ENCODE measurements at regions not wholly inside any gene's neighbourhood (a gene's known extent, or its start where the extent isn't known, plus 50 kb on each side); places are given as distances from the start of the nearest gene placed in this dataset.
"Not testable (repeated sequence)": the region's sequence is repeated elsewhere in the genome, so short reads cannot be mapped to it uniquely, and the experiment has no call there.

DNA sequence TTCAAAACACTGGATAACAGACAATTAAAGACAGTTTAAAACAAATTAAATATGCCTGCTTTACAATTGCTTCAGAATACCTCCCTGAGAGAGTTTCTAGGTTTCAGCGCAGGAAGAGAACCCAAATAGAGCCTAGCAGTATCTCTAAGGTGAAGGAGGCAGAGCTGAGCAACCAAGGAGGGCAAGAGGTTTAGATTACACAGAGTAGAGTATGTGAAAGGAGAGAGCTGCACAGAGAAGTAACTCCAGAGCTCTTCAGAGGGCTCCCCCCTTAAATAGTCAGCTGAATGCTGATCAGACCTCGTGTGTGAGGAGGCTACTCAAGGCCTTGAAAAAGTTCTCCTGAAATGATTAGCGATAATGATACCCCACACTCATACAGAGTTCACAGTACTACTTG, 386.5 kb upstream of the TCF4 start:
- DNase-seq = no peak

DNA sequence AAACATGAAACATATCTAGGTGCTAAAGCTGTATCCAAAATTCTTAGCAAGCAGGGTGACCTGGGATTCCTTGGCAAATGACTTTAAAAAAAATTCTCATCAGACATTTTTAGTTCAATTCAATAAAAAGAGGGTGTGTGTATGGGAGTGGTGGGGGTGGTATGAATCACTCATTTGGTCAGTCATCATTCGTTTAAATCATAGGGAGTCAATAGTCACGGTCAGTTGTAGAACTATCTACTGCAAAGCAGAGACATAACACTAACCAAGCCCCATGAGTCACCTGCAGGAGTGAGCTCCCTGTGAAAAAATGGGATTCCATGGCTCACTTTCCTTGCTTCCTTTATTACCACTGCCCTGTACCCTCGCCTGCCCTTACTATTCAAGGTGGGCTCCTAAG, 380.6 kb upstream of the TCF4 start:
- no peak for DNase-seq

DNA sequence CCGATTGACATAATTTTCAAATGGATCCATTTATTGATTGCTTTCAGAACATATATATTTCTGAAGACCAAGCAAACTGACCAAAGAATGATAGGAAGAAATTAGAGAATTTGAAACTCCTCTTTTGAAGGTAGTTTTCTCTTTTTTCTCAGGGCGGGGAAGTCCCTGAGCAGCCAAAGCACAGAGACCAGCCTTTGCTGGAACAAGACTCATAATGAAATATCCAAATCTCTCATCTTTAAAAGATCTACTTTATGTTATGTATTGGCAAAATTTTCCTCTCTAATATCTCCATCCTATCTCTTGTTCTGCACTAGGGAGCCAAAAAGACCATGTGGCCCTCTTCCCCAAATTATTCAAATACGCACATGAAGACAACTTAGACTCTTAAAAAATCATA, 379.0 kb upstream of the TCF4 start:
- DNase-seq = no peak

DNA sequence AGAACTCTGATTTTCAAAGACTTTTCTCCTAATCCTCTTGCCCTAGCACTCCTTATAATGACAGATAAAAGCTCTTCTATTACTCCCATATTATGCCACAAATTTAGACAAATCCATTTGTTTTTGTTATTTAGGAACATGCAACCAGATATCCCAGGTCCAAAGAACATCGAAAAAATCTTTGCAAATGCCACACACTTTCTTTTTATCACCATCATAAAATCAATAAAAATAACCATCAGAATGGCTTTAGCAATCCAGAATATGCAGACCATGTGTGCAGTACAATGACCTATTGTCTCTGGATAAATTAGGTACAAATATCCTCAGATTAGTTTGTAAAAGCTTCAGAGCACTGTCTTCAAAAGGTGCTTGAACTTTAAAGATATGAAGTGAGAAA, 376.2 kb upstream of the TCF4 start:
- DNase-seq = no peak

DNA sequence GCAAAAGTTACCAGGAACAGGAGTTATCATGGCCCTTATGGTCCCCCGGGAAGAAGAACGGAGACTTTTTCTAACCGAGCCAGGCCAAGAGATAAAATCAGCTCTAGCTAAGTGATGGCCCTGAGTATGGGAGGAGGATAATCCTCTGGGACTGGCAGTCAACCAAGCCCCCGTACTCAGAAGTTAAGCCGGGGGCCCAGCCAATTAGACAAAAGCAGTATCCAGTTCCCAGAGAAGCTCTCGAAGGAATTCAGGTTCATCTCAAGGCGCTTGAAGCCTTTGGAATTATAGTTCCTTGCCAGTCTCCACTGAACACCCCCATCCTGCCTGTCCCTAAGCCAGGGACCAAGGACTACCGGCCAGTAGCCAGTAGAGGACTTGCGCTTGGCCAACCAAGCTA, 365.3 kb upstream of the TCF4 start:
- no peak for DNase-seq

DNA sequence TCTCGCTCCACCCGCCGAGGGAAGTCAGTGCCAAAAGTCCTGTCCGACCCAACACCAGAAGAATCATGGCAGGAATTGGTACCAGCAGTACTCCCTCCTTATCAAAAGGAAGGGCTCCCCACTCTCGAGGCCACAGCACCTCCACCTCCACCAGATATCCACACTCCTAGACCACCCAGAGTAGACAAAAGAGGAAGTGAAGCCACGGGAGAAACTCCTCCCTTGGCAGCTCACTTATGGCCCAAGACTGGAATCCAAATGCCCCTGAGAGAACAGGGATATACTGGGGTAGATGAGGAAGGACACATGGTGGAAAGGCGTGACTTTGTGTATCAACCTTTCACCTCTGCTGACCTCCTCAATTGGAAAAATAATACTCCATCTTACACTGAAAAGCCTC, 363.7 kb upstream of the TCF4 start:
- not testable (repeated sequence) for DNase-seq

DNA sequence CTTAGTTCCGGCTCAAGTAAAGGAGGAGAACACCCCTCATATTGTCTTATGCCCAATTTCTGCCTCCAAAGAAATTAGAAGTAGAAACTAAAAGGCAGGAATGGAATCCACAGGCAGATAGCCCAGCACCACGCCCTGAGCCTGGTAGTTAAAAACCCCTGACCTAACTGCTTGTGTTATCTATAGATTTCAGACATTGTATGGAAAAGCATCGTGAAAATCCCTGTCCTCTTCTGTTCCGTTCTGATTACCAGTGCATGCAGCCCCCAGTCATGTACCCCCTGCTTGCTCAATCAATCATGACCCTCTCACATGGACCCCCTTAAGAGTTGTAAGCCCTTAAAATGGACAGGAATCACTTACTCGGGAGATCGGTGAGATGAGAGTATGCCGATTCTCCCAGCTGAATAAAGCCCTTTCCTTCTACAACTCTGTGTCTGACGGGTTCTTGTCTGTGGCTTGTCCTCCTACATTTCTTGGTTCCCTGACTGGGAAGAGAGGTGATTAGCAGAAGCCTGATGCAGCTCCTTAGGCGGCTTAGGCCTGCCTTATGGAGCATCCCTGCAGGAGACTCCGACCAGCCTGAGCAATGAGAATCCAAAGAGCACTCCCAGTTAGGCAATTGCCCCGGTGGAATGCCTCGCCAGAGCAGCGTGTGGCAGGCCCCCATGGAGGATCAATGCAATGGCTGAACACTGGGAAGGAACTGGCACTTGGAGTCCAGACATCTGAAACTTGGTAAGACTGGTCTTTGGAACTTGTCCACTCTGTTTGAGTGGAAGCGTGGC, 362.6 kb upstream of the TCF4 start:
- DNase-seq = no peak

DNA sequence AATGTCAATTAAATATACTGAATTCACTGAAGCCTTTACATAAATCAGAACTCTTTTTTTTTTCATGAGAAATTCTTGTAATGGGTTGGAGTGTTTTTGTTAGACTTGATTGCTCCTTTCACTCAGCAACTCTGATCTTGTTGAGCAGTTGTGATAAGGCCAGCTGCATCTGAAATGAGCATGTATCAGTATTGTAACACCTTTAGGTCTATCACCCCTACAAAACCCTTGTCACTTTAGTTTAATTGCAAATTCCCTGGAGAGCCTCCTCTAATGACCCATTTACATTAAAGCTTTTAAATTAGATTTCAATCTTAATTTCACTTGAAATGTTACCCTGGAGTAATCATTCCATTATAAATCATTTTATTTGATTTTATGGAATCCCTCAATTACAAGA, 346.8 kb upstream of the TCF4 start:
- DNase-seq = no peak

DNA sequence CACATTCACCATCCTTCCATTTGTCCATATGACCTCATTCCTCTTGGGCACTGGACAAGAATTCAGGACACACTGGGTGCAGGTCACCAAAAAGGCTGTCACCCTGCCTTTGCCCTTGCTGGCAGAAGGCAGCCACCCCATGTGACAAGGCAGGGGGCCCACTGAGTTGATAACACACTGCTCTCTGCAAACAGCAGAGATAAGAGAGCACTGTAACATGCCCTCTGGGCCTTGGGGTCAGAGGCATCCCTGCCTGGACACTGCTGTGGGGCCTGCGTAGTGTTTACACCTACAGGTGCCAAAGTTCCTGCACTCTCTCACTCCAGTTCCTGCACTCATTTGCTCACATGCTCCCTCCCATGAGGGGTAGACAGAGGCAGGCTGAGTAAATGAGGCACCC, 344.7 kb upstream of the TCF4 start:
- no peak for DNase-seq

DNA sequence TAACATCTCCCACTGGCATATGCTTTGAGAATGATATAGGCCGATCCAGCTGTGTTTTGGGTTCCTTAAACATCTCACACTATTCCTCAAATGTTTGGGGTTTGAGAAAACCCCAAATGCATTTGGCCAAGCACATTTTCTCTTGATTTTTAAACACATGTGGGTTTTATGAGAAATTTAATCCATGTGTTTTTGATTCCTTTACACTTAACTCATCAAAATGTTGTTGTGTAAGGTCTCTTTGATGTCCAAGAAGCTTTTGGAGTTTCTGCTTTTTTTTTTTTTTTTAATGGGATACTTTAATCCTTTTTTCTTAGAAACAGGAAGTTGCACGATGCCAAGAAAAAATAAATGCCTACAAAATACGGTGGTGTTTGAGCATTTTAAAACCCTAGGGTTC, 339.8 kb upstream of the TCF4 start:
- no peak for DNase-seq

DNA sequence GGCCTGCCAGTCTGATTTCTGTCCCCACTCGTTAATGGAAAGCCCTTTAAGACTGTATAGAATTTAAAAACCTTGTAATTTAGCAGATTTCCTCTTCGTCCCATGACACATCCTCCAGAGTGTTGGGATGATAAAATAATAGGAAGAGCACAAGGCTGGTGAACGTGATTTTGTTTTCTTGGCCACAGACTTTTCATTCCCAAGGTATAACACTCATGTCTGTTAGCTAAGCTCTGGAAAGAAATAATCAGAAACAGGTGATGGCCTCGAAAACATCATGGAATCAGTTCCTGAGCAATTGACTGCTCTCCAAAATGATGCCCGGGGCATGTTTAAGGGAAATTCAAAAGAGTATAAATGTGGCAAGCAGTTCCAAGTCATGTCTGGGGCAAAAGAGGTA, 337.8 kb upstream of the TCF4 start:
- no peak for DNase-seq

DNA sequence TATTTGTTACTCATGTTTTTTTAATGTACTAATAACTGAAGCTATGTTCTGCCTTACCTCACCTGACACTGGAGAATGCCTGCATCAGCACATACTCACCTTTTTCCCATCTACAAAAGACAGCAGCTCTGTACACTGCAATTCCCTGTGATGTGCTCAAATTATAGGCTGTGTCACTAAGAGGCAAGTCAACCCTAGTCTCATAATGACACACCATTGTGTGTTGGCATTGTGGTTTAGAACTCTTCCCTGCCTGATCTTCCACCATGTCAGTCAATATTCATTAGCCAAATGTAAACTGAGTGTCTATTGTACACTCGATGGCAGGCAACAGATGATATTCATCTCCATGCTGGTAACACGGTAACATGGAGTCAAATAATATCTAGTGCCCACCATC, 332.1 kb upstream of the TCF4 start:
- DNase-seq = no peak

DNA sequence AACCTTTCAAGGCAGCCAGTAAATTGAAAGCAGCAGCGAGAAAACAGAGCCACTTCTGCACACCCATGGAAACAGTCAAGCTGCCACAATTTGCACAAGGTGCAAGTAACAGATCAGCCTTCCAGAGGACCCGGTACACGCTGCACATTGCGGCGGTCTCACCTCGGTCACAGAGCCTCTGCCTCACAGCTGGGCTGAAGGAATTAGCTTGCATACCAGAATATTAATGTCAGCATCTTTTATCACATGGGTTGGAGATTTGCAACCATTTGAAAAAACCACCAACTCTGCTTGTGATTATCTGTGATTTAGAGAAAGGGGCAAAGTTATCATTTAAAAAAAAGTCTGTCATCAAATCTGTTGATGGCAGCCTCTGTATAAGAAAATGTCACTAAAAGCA, 330.5 kb upstream of the TCF4 start:
- no peak for DNase-seq

DNA sequence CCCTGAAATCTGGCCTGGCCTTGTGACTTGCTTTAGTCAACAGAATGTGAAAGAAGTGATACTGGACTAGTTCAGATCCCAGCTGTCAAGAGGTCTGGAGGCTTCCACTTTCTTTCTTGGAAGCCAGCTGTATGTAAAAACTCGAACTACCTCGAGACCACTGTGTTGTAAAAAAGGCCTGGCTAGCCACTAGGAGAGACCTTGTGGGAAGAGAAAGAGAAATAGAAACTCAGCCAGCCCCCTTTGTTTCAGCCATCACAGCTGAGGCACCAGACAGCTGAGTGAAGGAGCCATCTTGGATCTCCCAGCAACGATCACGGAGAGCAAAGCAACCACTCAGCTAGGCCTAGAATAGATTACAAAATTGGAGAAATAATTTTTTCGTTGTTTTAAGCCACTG, 324.9 kb upstream of the TCF4 start:
- DNase-seq = no peak

DNA sequence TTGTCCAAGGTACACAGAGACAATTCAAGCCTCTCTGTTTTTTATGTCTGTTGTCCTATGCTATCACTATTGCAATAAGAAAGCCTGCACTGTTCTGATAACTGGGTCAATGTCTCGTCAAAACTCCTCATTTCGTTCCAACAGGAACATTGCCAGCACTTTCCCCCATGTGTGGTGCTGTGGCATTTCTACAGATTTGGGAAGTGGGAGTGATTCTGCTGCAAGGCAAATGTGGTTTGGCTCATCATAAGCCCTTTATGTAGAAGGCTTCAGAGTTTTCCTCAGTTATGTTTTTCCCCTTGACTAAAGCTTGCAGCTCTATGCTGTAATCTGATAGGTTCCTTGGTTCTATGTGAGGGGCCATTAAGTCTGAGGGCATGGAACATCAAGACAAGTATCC, 324.1 kb upstream of the TCF4 start:
- DNase-seq = no peak

DNA sequence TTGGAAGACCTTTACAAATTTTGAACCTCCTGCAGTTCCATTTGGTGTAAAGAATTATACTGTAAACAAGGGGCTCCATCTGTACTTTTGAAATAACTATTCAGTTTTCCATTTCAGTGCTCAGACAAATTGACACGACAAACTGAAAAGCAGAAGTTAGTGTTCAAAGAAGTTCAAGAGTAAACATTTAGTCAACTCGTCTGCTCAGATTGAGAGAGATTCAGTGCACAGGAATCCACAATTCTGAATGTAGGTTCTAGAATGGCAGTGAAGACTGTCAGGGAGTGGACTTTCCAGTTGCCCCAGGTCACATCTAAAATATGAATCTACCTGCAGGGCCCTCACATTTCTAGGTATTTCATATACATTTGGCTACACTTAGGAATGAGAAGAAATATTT, 322.3 kb upstream of the TCF4 start:
- DNase-seq = no peak

DNA sequence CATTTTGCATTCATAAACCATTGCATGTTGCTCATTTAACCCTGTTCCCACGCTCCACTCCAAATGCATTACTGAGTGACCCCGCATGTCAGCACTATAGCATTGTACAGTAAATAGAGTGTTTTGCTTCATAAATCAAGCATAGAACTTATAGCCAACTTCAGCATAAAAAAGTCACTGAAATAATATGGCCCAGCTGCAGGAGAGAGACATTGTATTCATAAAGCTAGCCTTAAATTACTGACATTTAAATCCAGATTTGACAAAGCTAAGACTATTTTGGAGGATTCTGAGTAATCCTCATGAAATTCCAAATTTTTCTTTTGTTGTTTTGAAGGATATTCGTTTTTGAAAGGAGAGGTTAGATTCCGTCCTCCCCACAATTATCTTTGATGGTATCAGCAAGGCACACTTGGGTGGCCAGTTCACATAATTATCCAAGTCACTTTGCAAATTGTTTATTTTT, 320.9 kb upstream of the TCF4 start:
- DNase-seq = no peak

DNA sequence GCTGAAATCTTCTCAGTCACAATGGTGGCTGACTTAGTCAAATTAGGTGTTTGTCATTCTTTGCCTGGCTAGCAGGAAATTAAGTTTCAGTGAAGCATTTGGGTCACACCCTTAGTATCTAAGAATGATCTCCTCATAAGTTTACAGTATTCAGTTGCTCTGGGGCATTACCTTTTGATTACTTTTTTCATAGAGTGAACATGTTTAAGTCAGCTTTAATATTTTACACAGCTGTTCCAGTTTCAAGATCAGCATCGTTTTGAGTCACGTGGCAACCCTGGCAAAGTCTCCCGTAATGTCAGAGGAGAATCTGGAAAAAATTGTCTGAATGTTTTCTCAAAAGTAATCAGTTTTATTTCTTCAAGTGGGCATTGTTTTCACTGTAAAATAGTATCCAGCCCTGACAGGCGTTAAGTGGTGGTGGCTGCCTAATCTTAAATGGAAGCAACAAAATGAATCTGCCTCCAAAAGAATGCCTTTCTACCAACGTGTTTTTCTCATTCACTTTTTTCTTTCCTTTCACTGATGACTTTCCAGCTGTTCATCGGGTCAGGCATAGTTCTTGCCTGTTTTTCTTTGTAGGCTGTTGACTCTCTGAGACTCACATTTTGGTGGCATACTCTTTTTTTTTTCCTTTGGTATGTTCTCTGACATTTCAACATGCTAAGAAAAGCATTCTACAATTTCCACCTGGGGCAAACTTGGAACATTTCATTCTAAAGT, 319.6 kb upstream of the TCF4 start:
- DNase-seq = no peak

DNA sequence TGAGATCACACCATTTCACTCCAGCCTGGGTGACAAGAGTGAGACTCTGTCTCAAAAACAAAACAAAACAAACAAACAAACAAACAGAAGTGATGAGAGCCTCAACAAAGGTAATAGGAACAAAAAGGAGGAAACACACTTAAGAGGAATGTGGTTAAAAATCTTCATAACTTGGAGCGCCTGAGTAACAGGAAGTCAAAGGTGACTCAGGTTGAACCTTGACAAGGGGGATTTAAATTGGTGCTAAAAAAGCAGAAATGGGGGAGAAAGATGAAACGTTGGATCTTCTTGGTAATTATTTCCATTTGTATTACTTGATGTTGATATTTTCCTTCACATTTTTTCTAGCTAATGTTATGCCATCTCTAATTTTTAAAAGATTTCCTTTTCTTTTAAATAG, 318.5 kb upstream of the TCF4 start:
- no peak for DNase-seq

DNA sequence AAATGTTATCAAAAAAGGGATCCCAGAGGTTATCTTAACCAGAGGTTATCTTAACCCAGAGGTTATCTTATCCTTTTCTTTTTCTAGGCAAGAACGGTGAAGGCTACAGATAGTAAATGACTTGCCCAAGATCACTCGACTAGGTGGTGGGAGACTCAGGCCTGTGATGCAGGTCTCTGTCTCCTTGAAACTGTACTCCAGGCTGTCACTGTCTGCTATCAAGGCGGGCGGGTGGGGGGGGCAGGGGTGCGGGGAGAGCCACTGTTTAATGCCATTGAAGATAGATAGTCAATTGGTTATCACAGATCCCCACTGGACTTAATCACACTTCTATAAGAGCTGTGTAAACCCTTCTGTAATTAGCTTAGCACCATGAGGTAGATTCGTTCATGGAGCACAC, 315.9 kb upstream of the TCF4 start:
- no peak for DNase-seq

DNA sequence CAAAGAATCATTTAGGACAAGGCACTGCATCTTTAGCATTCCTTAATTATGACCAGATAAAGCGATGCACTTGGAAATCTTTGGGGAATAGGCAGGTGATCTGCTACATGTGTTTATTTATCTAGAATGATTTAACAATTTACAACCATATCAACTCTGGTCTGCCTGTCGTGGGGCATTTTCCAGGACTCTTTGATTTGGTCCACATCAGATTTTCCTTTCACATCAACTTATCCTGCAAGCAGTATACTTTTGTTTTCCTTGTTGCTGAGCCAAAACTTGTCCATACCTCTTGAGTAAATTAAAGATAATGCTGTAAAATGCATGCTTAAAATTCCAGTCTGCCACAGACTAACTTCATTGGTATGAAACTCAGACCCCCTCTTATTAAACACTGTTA, 312.4 kb upstream of the TCF4 start:
- no peak for DNase-seq

DNA sequence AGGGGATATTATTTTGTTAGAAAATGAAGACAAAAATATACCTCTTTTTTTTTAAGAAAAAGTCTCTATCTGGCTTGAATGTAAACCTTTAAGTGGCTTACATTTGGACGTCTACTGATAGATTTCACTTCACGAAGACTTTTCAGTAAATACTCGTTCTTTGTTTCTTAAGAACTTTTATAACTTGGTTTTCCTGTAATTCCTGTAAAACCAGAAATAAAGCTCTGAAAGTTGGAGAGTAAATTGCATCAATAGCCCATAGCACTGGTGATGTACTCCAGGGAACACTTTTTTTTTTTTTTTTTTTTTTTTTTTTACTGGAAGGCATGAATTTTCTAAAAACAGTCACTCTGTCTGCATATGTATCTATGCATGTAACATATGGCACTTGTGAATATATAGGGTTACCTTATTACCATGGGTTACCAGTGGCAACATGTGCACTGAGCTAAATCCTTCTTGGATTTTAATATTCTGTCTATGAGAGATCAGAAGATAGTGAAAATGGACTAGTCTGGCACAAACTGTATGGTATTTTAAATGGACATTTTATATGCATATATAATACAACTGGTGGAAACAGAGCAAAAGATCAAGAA, 309.2 kb upstream of the TCF4 start:
- DNase-seq = no peak

DNA sequence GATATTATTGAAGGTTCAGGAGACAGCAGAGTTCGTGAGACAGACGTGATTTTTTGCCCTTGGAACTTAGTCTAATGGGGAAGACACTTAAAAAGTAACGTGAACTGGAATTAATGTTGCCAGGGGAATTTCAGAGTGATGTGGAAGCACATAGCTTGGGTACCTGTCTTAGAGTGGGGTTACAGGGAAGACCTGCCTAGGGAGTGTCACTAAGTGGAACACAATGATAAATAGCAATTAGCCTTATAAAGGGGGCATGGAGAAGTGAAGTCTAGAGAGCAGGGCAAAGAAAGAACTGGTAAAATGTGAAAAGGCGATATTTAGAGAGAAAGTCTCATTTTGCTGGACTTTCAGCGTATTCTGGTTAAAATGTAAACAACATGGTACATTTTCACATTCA, 306.0 kb upstream of the TCF4 start:
- no peak for DNase-seq

Measured in nucleus accumbens (tissue), 56 donors.